MM.1S (cell line): ENCODE measurements at regions not wholly inside any gene's neighbourhood (a gene's known extent, or its start where the extent isn't known, plus 50 kb on each side); places are given as distances from the start of the nearest gene placed in this dataset.

Experiments used
- EZH2phosphoT487 ChIP-seq: fragments of 300-600 bp; sonication (generic); IDR thresholded peaks from 2 replicates; pipeline ENCODE4 v1.6.1; 2018; ENCODE audit warnings: antibody characterized with exemption, low read length
- TF ChIP-seq, protein P1 (sequence below): fragments of 300-600 bp; sonication (generic); IDR thresholded peaks from 2 replicates; pipeline ENCODE4 v1.5.1; 2016; ENCODE audit warnings: antibody characterized with exemption, low read length, mixed read lengths

- no peak for TF ChIP-seq EZH2phosphoT487
- TF ChIP-seq, protein P1, sequence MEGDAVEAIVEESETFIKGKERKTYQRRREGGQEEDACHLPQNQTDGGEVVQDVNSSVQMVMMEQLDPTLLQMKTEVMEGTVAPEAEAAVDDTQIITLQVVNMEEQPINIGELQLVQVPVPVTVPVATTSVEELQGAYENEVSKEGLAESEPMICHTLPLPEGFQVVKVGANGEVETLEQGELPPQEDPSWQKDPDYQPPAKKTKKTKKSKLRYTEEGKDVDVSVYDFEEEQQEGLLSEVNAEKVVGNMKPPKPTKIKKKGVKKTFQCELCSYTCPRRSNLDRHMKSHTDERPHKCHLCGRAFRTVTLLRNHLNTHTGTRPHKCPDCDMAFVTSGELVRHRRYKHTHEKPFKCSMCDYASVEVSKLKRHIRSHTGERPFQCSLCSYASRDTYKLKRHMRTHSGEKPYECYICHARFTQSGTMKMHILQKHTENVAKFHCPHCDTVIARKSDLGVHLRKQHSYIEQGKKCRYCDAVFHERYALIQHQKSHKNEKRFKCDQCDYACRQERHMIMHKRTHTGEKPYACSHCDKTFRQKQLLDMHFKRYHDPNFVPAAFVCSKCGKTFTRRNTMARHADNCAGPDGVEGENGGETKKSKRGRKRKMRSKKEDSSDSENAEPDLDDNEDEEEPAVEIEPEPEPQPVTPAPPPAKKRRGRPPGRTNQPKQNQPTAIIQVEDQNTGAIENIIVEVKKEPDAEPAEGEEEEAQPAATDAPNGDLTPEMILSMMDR: no peak
These were observed 158.0 kb downstream of the TTC6 start for GRCh38 chr14:37753459-37753858.
